ENCODE measurements at regions not wholly inside any gene's neighbourhood (a gene's known extent, or its start where the extent isn't known, plus 50 kb on each side); places are given as distances from the start of the nearest gene placed in this dataset.

- no peak for TF ChIP-seq BRCA1 (IDR thresholded peaks at IDR 0.05)
- no peak for TF ChIP-seq BRCA1 (CRISPR knock-in tag; IDR thresholded peaks at IDR 0.05)
- TF ChIP-seq POLR3G (IDR thresholded peaks at IDR 0.05; ENCODE audit: extremely low read depth, insufficient read length, insufficient replicate concordance): no peak
Observed at GRCh38 chr3:25239042-25239441, 189.0 kb upstream of the RARB start (continued).

GRCh38 chr3:25246913-25247312, 181.2 kb upstream of the RARB start:
- no TSS peak for BruUV-seq (replicated peaks)
- POLR2A ChIA-PET: no interaction called here
- Histone ChIP-seq H3K27me3 (ENCODE audit: control insufficient read depth in 2 of 2, insufficient read depth in 2 of 2, low read length in 2 of 2) (no peaks in the 10 kb centered on the region), H3K4me1 (replicated peaks in 1 of 2; ENCODE audit: control insufficient read depth in 2 of 2, insufficient read depth in 2 of 2, low read length in 2 of 2) (no peaks in the 10 kb centered on the region), H3K79me2 (ENCODE audit: control insufficient read depth, insufficient read depth, low read length) (no peaks in the 10 kb centered on the region), H3K9ac (ENCODE audit: insufficient read depth in 1 of 2, low read depth in 2 of 2, low read length in 2 of 2) (no peak overlapping the region), H3K27ac (ENCODE audit: extremely low read depth, low read depth, low read length) (no peak overlapping the region), H3K4me2 (ENCODE audit: insufficient read depth, low read length) (no peak overlapping the region), H2AFZ (ENCODE audit: low read depth, low read length) (no peak overlapping the region), H3K9me1 (ENCODE audit: control insufficient read depth, insufficient read depth, low read length) (no peaks in the 10 kb centered on the region), H3K4me3 (no peak overlapping the region), H4K20me1 (replicated peaks; ENCODE audit: control insufficient read depth, insufficient read depth, low read length) (no peaks in the 10 kb centered on the region), H3K9me3 (replicated peaks; ENCODE audit: control insufficient read depth, insufficient read depth, low read depth, low read length) (0 out of 2 replicates have a peak, but pooled peaks cover 2% of the 10 kb centered on the region), H3K36me3 (ENCODE audit: control insufficient read depth, insufficient read depth, low read length) (no peaks in the 10 kb centered on the region)
- no peak for FAIRE-seq
- TF ChIP-seq U2AF2 (optimal IDR thresholded peaks at IDR 0.05; ENCODE audit: low read depth, low read length) (no peak), ARHGAP35 (IDR thresholded peaks at IDR 0.05; ENCODE audit: partially characterized antibody) (no peak), ZNF12 (CRISPR knock-in tag; IDR thresholded peaks at IDR 0.05) (no peak), ZNF561 (CRISPR knock-in tag; conservative IDR thresholded peaks at IDR 0.05) (no peak), ZNF232 (CRISPR knock-in tag; IDR thresholded peaks at IDR 0.05) (no peak), PPARD (CRISPR knock-in tag; IDR thresholded peaks at IDR 0.05) (no peak), SRF (CRISPR knock-in tag; IDR thresholded peaks at IDR 0.05) (no peak), ZNF197 (CRISPR knock-in tag; IDR thresholded peaks at IDR 0.05; ENCODE audit: low read depth) (no peak), JUND (IDR thresholded peaks at IDR 0.05; ENCODE audit: borderline replicate concordance, low read depth, low read length) (no peak), JUND (tag; IDR thresholded peaks at IDR 0.05; ENCODE audit: borderline replicate concordance, low read depth, low read length) (no peak), HCFC1 (IDR thresholded peaks at IDR 0.05; ENCODE audit: low read depth, low read length) (no peak), CCAR2 (IDR thresholded peaks at IDR 0.05; ENCODE audit: low read depth, low read length) (no peak)
- TF ChIP-seq, protein P1, sequence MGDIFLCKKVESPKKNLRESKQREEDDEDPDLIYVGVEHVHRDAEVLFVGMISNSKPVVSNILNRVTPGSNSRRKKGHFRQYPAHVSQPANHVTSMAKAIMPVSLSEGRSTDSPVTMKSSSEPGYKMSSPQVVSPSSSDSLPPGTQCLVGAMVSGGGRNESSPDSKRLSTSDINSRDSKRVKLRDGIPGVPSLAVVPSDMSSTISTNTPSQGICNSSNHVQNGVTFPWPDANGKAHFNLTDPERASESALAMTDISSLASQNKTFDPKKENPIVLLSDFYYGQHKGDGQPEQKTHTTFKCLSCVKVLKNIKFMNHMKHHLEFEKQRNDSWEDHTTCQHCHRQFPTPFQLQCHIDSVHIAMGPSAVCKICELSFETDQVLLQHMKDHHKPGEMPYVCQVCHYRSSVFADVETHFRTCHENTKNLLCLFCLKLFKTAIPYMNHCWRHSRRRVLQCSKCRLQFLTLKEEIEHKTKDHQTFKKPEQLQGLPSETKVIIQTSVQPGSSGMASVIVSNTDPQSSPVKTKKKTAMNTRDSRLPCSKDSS (IDR thresholded peaks at IDR 0.05; ENCODE audit: low read depth, partially characterized antibody): no peak
- TF ChIP-seq, protein P2, sequence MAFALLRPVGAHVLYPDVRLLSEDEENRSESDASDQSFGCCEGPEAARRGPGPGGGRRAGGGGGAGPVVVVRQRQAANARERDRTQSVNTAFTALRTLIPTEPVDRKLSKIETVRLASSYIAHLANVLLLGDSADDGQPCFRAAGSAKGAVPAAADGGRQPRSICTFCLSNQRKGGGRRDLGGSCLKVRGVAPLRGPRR (CRISPR knock-in tag; IDR thresholded peaks at IDR 0.05): no peak
- TF ChIP-seq, protein P3, sequence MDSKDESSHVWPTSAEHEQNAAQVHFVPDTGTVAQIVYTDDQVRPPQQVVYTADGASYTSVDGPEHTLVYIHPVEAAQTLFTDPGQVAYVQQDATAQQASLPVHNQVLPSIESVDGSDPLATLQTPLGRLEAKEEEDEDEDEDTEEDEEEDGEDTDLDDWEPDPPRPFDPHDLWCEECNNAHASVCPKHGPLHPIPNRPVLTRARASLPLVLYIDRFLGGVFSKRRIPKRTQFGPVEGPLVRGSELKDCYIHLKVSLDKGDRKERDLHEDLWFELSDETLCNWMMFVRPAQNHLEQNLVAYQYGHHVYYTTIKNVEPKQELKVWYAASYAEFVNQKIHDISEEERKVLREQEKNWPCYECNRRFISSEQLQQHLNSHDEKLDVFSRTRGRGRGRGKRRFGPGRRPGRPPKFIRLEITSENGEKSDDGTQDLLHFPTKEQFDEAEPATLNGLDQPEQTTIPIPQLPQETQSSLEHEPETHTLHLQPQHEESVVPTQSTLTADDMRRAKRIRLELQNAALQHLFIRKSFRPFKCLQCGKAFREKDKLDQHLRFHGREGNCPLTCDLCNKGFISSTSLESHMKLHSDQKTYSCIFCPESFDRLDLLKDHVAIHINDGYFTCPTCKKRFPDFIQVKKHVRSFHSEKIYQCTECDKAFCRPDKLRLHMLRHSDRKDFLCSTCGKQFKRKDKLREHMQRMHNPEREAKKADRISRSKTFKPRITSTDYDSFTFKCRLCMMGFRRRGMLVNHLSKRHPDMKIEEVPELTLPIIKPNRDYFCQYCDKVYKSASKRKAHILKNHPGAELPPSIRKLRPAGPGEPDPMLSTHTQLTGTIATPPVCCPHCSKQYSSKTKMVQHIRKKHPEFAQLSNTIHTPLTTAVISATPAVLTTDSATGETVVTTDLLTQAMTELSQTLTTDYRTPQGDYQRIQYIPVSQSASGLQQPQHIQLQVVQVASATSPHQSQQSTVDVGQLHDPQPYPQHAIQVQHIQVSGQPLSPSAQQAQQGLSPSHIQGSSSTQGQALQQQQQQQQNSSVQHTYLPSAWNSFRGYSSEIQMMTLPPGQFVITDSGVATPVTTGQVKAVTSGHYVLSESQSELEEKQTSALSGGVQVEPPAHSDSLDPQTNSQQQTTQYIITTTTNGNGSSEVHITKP (IDR thresholded peaks at IDR 0.05; ENCODE audit: partially characterized antibody): no peak
- in situ Hi-C loops (cut with MboI): no loop called here
- WGBS (ENCODE audit: insufficient coverage, low coverage, missing lambda C conversion rate): 3% methylated on average over 5 of the region's 5 CpGs
- intact Hi-C loops (cut with micrococcal nuclease): no loop called here
- no peak for ATAC-seq
- CTCF ChIA-PET (ENCODE audit: low intra/inter-chr PET ratio): no interaction called here
- DNase-seq (ENCODE audit: extremely low read depth in 1 of 4, low spot score in 3 of 4): no peak

Measured in K562 (cell line).